ENCODE measurements at regions not wholly inside any gene's neighbourhood (a gene's known extent, or its start where the extent isn't known, plus 50 kb on each side); places are given as distances from the start of the nearest gene placed in this dataset.
"Not testable (repeated sequence)": the region's sequence is repeated elsewhere in the genome, so short reads cannot be mapped to it uniquely, and the experiment has no call there.

DNA sequence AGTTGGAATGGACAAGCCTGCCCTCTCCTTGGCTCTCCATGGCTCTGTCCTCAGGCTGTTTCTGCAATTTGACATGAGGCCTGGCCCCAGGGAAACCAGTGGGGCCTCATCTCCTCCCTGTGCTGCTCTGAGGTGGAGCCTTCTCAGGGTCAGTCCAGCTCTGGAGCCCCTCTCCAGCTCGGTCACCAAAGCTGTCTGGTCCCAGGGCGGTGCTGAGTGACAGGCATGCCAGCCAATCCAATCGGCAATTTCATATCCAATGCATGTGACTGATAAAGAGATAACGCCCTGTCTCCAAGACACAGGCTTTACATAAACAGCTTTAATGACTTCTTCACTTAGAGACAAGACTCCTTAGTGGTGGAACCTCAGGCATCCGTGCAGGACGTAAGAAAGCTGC is 1379.2 kb downstream of the CDH12 start:
- TF ChIP-seq, protein P1, sequence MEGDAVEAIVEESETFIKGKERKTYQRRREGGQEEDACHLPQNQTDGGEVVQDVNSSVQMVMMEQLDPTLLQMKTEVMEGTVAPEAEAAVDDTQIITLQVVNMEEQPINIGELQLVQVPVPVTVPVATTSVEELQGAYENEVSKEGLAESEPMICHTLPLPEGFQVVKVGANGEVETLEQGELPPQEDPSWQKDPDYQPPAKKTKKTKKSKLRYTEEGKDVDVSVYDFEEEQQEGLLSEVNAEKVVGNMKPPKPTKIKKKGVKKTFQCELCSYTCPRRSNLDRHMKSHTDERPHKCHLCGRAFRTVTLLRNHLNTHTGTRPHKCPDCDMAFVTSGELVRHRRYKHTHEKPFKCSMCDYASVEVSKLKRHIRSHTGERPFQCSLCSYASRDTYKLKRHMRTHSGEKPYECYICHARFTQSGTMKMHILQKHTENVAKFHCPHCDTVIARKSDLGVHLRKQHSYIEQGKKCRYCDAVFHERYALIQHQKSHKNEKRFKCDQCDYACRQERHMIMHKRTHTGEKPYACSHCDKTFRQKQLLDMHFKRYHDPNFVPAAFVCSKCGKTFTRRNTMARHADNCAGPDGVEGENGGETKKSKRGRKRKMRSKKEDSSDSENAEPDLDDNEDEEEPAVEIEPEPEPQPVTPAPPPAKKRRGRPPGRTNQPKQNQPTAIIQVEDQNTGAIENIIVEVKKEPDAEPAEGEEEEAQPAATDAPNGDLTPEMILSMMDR (IDR thresholded peaks at IDR 0.05; ENCODE audit: low read depth, low read length) = not testable (repeated sequence)
- not testable (repeated sequence) for TF ChIP-seq EZH2phosphoT487 (IDR thresholded peaks at IDR 0.05; ENCODE audit: low read depth)
